Adrenal gland (tissue), 5 donors: ENCODE measurements at regions not wholly inside any gene's neighbourhood (a gene's known extent, or its start where the extent isn't known, plus 50 kb on each side); places are given as distances from the start of the nearest gene placed in this dataset.
"Not testable (repeated sequence)": the region's sequence is repeated elsewhere in the genome, so short reads cannot be mapped to it uniquely, and the experiment has no call there.

ENCODE experiments used
- CTCF ChIP-seq, 6 experiments: fragments of 450-650 bp in 4 of 6; fragments of 200-600 bp in 2 of 6; sonication (generic) in 1 of 6; IDR thresholded peaks; 1 replicate in 5 of 6; 2 replicates in 1 of 6; pipeline versions ENCODE4 v1.5.1 to v1.8.0; 2016 to 2021; ENCODE audit warnings: antibody characterized with exemption in 6 of 6, mild to moderate bottlenecking in 2 of 6, moderate library complexity in 1 of 6
- POLR2A ChIP-seq, 2 donors: fragments of 450-650 bp; IDR thresholded peaks; one replicate each; pipeline ENCODE4 v1.6.1; 2017; ENCODE audit warnings: antibody characterized with exemption in 2 of 2, mild to moderate bottlenecking in 2 of 2, moderate library complexity in 1 of 2
- donor health status: DM: no; HTN: no; CAD: no.

- not testable (repeated sequence) for TF ChIP-seq CTCF, POLR2A (IDR thresholded peaks at IDR 0.05)
These were observed 149.0 kb downstream of the LAT start for GRCh38 chr16:29133681-29134430.
